LNCaP clone FGC (cell line): ENCODE measurements at regions not wholly inside any gene's neighbourhood (a gene's known extent, or its start where the extent isn't known, plus 50 kb on each side); places are given as distances from the start of the nearest gene placed in this dataset.

Experiments used
- DNase-seq: peaks from one replicate; pipeline ENCODE4 v3.0.0-alpha.2; 2011; ENCODE audit warnings: low read depth
- H3K4me3 ChIP-seq: 2 replicates; pipeline ENCODE4 v1.5.1; 2011; ENCODE audit warnings: mild to moderate bottlenecking, low read depth, low read length, control low read depth
- CTCF ChIP-seq: IDR thresholded peaks from 2 replicates; pipeline ENCODE4 v1.5.1; 2012; ENCODE audit warnings: mild to moderate bottlenecking; ENCODE audit not compliant: control insufficient read depth, insufficient read depth; ENCODE audit errors: extremely low read depth

- no peak overlapping the region for H3K4me3 ChIP-seq
- TF ChIP-seq CTCF = no peak
- no peak for DNase-seq
Observed at GRCh38 chr5:74226716-74227485, 413.6 kb downstream of the ENC1 start.

- no peak for DNase-seq
- no peak overlapping the region for H3K4me3 ChIP-seq
- no peak for TF ChIP-seq CTCF
Observed at GRCh38 chr5:74225587-74225986, 414.9 kb downstream of the ENC1 start.

- no peak overlapping the region for H3K4me3 ChIP-seq
- TF ChIP-seq CTCF = no peak
- DNase-seq = no peak
Observed at GRCh38 chr5:74224331-74224730, 416.2 kb downstream of the ENC1 start.

- DNase-seq = no peak
- H3K4me3 ChIP-seq = no peak overlapping the region
Observed at GRCh38 chr5:74222806-74223205, 417.7 kb downstream of the ENC1 start.

GRCh38 chr5:74221413-74221812 is 419.1 kb downstream of the ENC1 start:
- no peak for DNase-seq
- TF ChIP-seq CTCF = no peak
- no peak overlapping the region for H3K4me3 ChIP-seq

More at GRCh38 chr5:74222806-74223205, 417.7 kb downstream of the ENC1 start:
- no peak for TF ChIP-seq CTCF

GRCh38 chr5:74216012-74216411 is 424.5 kb downstream of the ENC1 start:
- TF ChIP-seq CTCF = no peak
- DNase-seq = no peak
- H3K4me3 ChIP-seq = no peak overlapping the region

- peak; percentile 15; the same call in 1 of the 2 replicates for TF ChIP-seq CTCF
- H3K4me3 ChIP-seq = no peak overlapping the region
- no peak for DNase-seq
Observed at GRCh38 chr5:74212336-74212735, 428.2 kb downstream of the ENC1 start.
